GM12891 (cell line): ENCODE measurements at regions not wholly inside any gene's neighbourhood (a gene's known extent, or its start where the extent isn't known, plus 50 kb on each side); places are given as distances from the start of the nearest gene placed in this dataset.

Source experiments
- POLR2A ChIP-seq: IDR thresholded peaks from 2 replicates; pipeline ENCODE4 v1.6.1; 2011; ENCODE audit warnings: low read depth, low read length, control low read depth
- POLR2AphosphoS5 ChIP-seq: IDR thresholded peaks from 2 replicates; pipeline ENCODE4 v1.6.1; 2011; ENCODE audit warnings: low read depth, low read length, control low read depth
- SPI1 ChIP-seq: IDR thresholded peaks from 2 replicates; pipeline ENCODE4 v1.6.1; 2011; ENCODE audit warnings: low read depth, low read length, control low read depth
- TAF1 ChIP-seq: IDR thresholded peaks from 2 replicates; pipeline ENCODE4 v1.6.1; 2011; ENCODE audit warnings: low read depth, low read length, control low read depth

DNA sequence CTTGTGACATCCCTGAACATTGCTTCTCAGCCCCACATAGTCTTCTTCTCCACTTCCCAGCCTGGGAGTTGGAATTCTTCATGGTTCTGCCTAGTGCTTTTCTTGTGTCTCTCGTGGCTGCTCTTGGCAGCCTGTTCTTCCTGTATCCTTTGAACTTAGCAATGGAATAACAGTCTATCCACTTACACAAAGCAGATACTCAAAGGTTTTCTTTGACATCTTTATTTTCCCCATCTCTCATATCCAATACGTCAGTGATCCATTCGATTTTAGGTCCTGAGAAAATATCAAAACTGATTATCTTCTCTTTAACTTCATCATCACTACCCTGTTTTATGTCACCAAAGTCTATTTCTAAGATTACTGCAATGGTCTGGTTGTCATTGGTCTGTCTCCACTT, 1091.2 kb upstream of the PIK3C3 start:
- TF ChIP-seq POLR2AphosphoS5 (no peak), TAF1 (no peak), POLR2A (no peak), SPI1 (no peak)
